ENCODE measurements at regions not wholly inside any gene's neighbourhood (a gene's known extent, or its start where the extent isn't known, plus 50 kb on each side); places are given as distances from the start of the nearest gene placed in this dataset.

DNA sequence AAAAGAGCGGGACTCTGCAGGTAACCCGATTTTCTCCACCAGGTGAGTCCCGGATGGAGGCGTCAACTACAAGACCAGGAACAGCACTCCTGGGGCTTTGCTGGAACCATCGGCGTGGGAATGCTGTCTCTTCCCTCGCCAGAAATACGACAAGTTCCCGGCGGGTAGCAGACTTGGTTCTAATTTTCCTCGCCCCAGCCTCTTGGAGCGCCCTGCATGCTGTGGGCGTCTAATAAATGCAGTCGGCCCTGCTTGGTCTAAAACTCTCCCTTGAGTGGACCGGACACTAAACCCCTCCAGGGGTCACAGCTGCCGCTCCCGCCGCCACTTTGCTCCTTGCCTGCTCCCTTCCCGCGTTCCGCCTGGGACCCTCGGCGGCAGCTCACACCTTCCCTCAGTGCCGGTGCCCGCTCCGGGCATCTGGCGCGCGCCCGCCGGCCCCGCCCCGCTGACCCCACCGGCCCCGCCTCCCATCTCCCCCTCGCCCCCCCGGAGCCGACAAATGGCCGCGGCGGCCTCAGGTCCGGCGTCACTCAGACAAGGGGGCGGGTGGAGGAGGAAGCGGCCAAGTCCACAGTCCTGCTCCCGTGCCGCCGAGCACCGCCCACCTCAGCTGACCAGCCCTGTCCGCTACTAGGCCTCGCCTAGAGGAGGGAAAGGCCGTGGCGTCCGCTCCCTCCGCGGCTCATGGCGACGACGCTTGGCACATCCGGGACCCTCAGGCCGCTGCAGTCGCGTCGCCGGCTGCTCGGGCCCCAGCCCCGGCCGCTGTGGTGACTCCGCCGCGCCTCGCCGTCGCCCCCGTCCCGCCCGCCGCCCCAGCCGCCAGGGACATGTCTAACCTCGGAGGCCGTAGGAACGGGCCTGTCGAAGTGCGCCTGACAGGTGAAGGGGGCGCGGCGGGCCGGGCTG, 65.8 kb downstream of the KPNA2 start (continued):
- no peak for TF ChIP-seq NAIF1 (CRISPR knock-in tag; IDR thresholded peaks at IDR 0.05; ENCODE audit: borderline replicate concordance)
- peak; percentile 99 for TF ChIP-seq BORCS8-MEF2B (CRISPR knock-in tag; IDR thresholded peaks at IDR 0.05)
- no peak for TF ChIP-seq SRSF1 (optimal IDR thresholded peaks at IDR 0.05; ENCODE audit: low read depth, low read length)
- TF ChIP-seq, protein P1, sequence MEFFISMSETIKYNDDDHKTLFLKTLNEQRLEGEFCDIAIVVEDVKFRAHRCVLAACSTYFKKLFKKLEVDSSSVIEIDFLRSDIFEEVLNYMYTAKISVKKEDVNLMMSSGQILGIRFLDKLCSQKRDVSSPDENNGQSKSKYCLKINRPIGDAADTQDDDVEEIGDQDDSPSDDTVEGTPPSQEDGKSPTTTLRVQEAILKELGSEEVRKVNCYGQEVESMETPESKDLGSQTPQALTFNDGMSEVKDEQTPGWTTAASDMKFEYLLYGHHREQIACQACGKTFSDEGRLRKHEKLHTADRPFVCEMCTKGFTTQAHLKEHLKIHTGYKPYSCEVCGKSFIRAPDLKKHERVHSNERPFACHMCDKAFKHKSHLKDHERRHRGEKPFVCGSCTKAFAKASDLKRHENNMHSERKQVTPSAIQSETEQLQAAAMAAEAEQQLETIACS (CRISPR knock-in tag; IDR thresholded peaks at IDR 0.05) = peak; percentile 85
- TF ChIP-seq NR2F1 (CRISPR knock-in tag; IDR thresholded peaks at IDR 0.05) = no peak
- TF ChIP-seq, protein P2, sequence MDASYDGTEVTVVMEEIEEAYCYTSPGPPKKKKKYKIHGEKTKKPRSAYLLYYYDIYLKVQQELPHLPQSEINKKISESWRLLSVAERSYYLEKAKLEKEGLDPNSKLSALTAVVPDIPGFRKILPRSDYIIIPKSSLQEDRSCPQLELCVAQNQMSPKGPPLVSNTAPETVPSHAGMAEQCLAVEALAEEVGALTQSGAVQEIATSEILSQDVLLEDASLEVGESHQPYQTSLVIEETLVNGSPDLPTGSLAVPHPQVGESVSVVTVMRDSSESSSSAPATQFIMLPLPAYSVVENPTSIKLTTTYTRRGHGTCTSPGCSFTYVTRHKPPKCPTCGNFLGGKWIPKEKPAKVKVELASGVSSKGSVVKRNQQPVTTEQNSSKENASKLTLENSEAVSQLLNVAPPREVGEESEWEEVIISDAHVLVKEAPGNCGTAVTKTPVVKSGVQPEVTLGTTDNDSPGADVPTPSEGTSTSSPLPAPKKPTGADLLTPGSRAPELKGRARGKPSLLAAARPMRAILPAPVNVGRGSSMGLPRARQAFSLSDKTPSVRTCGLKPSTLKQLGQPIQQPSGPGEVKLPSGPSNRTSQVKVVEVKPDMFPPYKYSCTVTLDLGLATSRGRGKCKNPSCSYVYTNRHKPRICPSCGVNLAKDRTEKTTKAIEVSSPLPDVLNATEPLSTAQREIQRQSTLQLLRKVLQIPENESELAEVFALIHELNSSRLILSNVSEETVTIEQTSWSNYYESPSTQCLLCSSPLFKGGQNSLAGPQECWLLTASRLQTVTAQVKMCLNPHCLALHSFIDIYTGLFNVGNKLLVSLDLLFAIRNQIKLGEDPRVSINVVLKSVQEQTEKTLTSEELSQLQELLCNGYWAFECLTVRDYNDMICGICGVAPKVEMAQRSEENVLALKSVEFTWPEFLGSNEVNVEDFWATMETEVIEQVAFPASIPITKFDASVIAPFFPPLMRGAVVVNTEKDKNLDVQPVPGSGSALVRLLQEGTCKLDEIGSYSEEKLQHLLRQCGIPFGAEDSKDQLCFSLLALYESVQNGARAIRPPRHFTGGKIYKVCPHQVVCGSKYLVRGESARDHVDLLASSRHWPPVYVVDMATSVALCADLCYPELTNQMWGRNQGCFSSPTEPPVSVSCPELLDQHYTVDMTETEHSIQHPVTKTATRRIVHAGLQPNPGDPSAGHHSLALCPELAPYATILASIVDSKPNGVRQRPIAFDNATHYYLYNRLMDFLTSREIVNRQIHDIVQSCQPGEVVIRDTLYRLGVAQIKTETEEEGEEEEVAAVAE (CRISPR knock-in tag; IDR thresholded peaks at IDR 0.05; ENCODE audit: borderline replicate concordance) = peak; percentile 76; the same call in 1 of the 2 replicates
- TF ChIP-seq ZNF547 (CRISPR knock-in tag; IDR thresholded peaks at IDR 0.05) = peak; percentile 100
- TF ChIP-seq NFKB2 (CRISPR knock-in tag; IDR thresholded peaks at IDR 0.05; ENCODE audit: borderline replicate concordance) = peak; percentile 98
- TF ChIP-seq, protein P3, sequence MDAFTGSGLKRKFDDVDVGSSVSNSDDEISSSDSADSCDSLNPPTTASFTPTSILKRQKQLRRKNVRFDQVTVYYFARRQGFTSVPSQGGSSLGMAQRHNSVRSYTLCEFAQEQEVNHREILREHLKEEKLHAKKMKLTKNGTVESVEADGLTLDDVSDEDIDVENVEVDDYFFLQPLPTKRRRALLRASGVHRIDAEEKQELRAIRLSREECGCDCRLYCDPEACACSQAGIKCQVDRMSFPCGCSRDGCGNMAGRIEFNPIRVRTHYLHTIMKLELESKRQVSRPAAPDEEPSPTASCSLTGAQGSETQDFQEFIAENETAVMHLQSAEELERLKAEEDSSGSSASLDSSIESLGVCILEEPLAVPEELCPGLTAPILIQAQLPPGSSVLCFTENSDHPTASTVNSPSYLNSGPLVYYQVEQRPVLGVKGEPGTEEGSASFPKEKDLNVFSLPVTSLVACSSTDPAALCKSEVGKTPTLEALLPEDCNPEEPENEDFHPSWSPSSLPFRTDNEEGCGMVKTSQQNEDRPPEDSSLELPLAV (CRISPR knock-in tag; conservative IDR thresholded peaks at IDR 0.05; ENCODE audit: low read depth) = peak; percentile 69; the same call in 1 of the 2 replicates
- TF ChIP-seq GATAD1 (CRISPR knock-in tag; IDR thresholded peaks at IDR 0.05) = peak; percentile 77
- 0 out of 2 replicates have a peak, but pooled peaks have one; percentile 19 for TF ChIP-seq FOSL1 (CRISPR knock-in tag; IDR thresholded peaks at IDR 0.05; ENCODE audit: borderline replicate concordance)
- TF ChIP-seq ZNF780A (CRISPR knock-in tag; IDR thresholded peaks at IDR 0.05) = peak; percentile 94; the same call in 1 of the 2 replicates
- TF ChIP-seq CREM (IDR thresholded peaks at IDR 0.05) = no peak
- no peak; the same call in 1 of the 2 replicates for TF ChIP-seq CREM (CRISPR knock-in tag; IDR thresholded peaks at IDR 0.05)
- TF ChIP-seq, protein P4, sequence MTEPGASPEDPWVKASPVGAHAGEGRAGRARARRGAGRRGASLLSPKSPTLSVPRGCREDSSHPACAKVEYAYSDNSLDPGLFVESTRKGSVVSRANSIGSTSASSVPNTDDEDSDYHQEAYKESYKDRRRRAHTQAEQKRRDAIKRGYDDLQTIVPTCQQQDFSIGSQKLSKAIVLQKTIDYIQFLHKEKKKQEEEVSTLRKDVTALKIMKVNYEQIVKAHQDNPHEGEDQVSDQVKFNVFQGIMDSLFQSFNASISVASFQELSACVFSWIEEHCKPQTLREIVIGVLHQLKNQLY (CRISPR knock-in tag; IDR thresholded peaks at IDR 0.05) = peak; percentile 82; the same call in 1 of the 2 replicates
- TF ChIP-seq, protein P5, sequence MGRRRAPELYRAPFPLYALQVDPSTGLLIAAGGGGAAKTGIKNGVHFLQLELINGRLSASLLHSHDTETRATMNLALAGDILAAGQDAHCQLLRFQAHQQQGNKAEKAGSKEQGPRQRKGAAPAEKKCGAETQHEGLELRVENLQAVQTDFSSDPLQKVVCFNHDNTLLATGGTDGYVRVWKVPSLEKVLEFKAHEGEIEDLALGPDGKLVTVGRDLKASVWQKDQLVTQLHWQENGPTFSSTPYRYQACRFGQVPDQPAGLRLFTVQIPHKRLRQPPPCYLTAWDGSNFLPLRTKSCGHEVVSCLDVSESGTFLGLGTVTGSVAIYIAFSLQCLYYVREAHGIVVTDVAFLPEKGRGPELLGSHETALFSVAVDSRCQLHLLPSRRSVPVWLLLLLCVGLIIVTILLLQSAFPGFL (CRISPR knock-in tag; IDR thresholded peaks at IDR 0.05) = 0 out of 2 replicates have a peak, but pooled peaks have one; percentile 66
- TF ChIP-seq, protein P6, sequence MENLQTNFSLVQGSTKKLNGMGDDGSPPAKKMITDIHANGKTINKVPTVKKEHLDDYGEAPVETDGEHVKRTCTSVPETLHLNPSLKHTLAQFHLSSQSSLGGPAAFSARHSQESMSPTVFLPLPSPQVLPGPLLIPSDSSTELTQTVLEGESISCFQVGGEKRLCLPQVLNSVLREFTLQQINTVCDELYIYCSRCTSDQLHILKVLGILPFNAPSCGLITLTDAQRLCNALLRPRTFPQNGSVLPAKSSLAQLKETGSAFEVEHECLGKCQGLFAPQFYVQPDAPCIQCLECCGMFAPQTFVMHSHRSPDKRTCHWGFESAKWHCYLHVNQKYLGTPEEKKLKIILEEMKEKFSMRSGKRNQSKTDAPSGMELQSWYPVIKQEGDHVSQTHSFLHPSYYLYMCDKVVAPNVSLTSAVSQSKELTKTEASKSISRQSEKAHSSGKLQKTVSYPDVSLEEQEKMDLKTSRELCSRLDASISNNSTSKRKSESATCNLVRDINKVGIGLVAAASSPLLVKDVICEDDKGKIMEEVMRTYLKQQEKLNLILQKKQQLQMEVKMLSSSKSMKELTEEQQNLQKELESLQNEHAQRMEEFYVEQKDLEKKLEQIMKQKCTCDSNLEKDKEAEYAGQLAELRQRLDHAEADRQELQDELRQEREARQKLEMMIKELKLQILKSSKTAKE (CRISPR knock-in tag; IDR thresholded peaks at IDR 0.05; ENCODE audit: borderline replicate concordance) = peak; percentile 95

Measured in HepG2 (cell line).